Mesendoderm (in vitro differentiated cells): ENCODE measurements at regions not wholly inside any gene's neighbourhood (a gene's known extent, or its start where the extent isn't known, plus 50 kb on each side); places are given as distances from the start of the nearest gene placed in this dataset.
A peak's percentile ranks its signal among the peaks of the same experiment; 100 is the strongest.

Source experiments
- DNase-seq: peaks from one replicate; pipeline ENCODE4 v3.0.0; 2013
- H2AK5ac ChIP-seq: 2 replicates; pipeline ENCODE4 v1.6.1; 2013; ENCODE audit warnings: low read length, inconsistent platforms
- H2BK120ac ChIP-seq: 2 replicates; pipeline ENCODE4 v1.6.1; 2013; ENCODE audit warnings: low read depth, mild to moderate bottlenecking, low read length, moderate library complexity, mixed read lengths
- H2BK15ac ChIP-seq: replicated peaks from 2 replicates; pipeline ENCODE4 v1.6.1; 2013; ENCODE audit warnings: low read depth, mild to moderate bottlenecking, moderate library complexity
- H2BK5ac ChIP-seq: 2 replicates; pipeline ENCODE4 v1.6.1; 2013; ENCODE audit warnings: low read length, inconsistent platforms
- H3K18ac ChIP-seq: 2 replicates; pipeline ENCODE4 v1.6.1; 2013; ENCODE audit warnings: mild to moderate bottlenecking, low read length, mixed read lengths
- H3K23ac ChIP-seq: one replicate; pipeline ENCODE4 v1.6.1; 2013; ENCODE audit warnings: low read length
- H3K27ac ChIP-seq: 2 replicates; pipeline ENCODE4 v1.5.1; 2013; ENCODE audit warnings: low read depth, mild to moderate bottlenecking, inconsistent platforms, low read length, moderate library complexity
- H3K27me3 ChIP-seq: 2 replicates; pipeline ENCODE4 v1.6.1; 2013; ENCODE audit warnings: low read length, control low read depth, mild to moderate bottlenecking, inconsistent platforms; ENCODE audit not compliant: insufficient read depth, poor library complexity
- H3K36me3 ChIP-seq: 2 replicates; pipeline ENCODE4 v1.6.1; 2013; ENCODE audit warnings: low read length, inconsistent platforms; ENCODE audit not compliant: control insufficient read depth, insufficient read depth
- H3K4ac ChIP-seq: one replicate; pipeline ENCODE4 v1.6.1; 2013; ENCODE audit warnings: low read depth, mild to moderate bottlenecking, low read length, moderate library complexity
- H3K4me1 ChIP-seq: 2 replicates; pipeline ENCODE4 v1.6.1; 2013; ENCODE audit warnings: low read depth, low read length, inconsistent platforms; ENCODE audit not compliant: control insufficient read depth
- H3K4me2 ChIP-seq: 2 replicates; pipeline ENCODE4 v1.6.1; 2013; ENCODE audit warnings: low read length
- H3K4me3 ChIP-seq: 2 replicates; pipeline ENCODE4 v1.5.1; 2013; ENCODE audit warnings: mild to moderate bottlenecking, low read length
- H3K56ac ChIP-seq: one replicate; pipeline ENCODE4 v1.6.1; 2013; ENCODE audit warnings: low read length
- H3K79me1 ChIP-seq: 2 replicates; pipeline ENCODE4 v1.6.1; 2013; ENCODE audit warnings: low read length, inconsistent platforms
- H3K79me2 ChIP-seq: 2 replicates; pipeline ENCODE4 v1.6.1; 2013; ENCODE audit warnings: mild to moderate bottlenecking, low read length; ENCODE audit not compliant: control insufficient read depth, insufficient read depth
- H3K9ac ChIP-seq: 2 replicates; pipeline ENCODE4 v1.6.1; 2013; ENCODE audit warnings: low read length, inconsistent platforms
- H4K5ac ChIP-seq: one replicate; pipeline ENCODE4 v1.6.1; 2013; ENCODE audit warnings: low read length
- H4K8ac ChIP-seq: one replicate; pipeline ENCODE4 v1.6.1; 2013; ENCODE audit warnings: low read depth, mild to moderate bottlenecking, control low read depth, low read length, moderate library complexity
- WGBS: extraction: QIAGEN DNeasy Blood & Tissue Kit; methylation state at CpG from one replicate; pipeline ENCODE4 v1.1.7; 2013; ENCODE audit warnings: low lambda C conversion rate, missing lambda C conversion rate; ENCODE audit not compliant: insufficient coverage; ENCODE audit errors: extremely low coverage; 5-methylcytosine and 5-hydroxymethylcytosine counted together

GRCh38 chr3:102687851-102688555 is 253.2 kb downstream of the ZPLD1 start:
- no peak overlapping the region for H2BK120ac ChIP-seq
- no peak overlapping the region for H3K4me3 ChIP-seq
- H3K4me1 ChIP-seq: peaks cover 3% of the 10 kb centered on the region
- no CpG with 5 or more reads among the region's 4 CpGs for WGBS
- H2BK5ac ChIP-seq: no peak overlapping the region
- no peaks in the 10 kb centered on the region for H3K27me3 ChIP-seq
- H3K4ac ChIP-seq: no peak overlapping the region
- no peak overlapping the region for H2BK15ac ChIP-seq
- H4K8ac ChIP-seq: no peak overlapping the region
- no peak overlapping the region for H3K9ac ChIP-seq
- no peaks in the 10 kb centered on the region for H3K79me2 ChIP-seq
- H3K27ac ChIP-seq: peak overlapping the region; percentile 57
- no peaks in the 10 kb centered on the region for H3K36me3 ChIP-seq
- H2AK5ac ChIP-seq: no peak overlapping the region
- DNase-seq: peak; percentile 66
- no peak overlapping the region for H3K56ac ChIP-seq
- no peak overlapping the region for H4K5ac ChIP-seq
- no peak overlapping the region for H3K18ac ChIP-seq
- no peak overlapping the region for H3K4me2 ChIP-seq
- H3K23ac ChIP-seq: no peak overlapping the region
- no peaks in the 10 kb centered on the region for H3K79me1 ChIP-seq

- H3K79me1 ChIP-seq: no peaks in the 10 kb centered on the region
- H3K4me1 ChIP-seq: peaks cover 3% of the 10 kb centered on the region
- H3K56ac ChIP-seq: no peak overlapping the region
- H2BK15ac ChIP-seq: no peak overlapping the region
- no peak overlapping the region for H4K5ac ChIP-seq
- WGBS: no CpG with 5 or more reads among the region's 1 CpG
- H3K18ac ChIP-seq: no peak overlapping the region
- H3K27me3 ChIP-seq: no peaks in the 10 kb centered on the region
- no peak overlapping the region for H3K4ac ChIP-seq
- DNase-seq: peak; percentile 21
- no peak overlapping the region for H3K4me2 ChIP-seq
- no peaks in the 10 kb centered on the region for H3K79me2 ChIP-seq
- no peak overlapping the region for H3K4me3 ChIP-seq
- no peak overlapping the region for H3K27ac ChIP-seq
- H3K36me3 ChIP-seq: no peaks in the 10 kb centered on the region
- H3K9ac ChIP-seq: no peak overlapping the region
- no peak overlapping the region for H2AK5ac ChIP-seq
- no peak overlapping the region for H2BK5ac ChIP-seq
- H4K8ac ChIP-seq: no peak overlapping the region
- H2BK120ac ChIP-seq: no peak overlapping the region
- no peak overlapping the region for H3K23ac ChIP-seq
Observed at GRCh38 chr3:102688556-102688930, 253.7 kb downstream of the ZPLD1 start.

- no peak overlapping the region for H2BK15ac ChIP-seq
- no peak for DNase-seq
- H3K4me1 ChIP-seq: peaks cover 3% of the 10 kb centered on the region
- H3K4me2 ChIP-seq: no peak overlapping the region
- no peaks in the 10 kb centered on the region for H3K36me3 ChIP-seq
- no peaks in the 10 kb centered on the region for H3K27me3 ChIP-seq
- H3K56ac ChIP-seq: no peak overlapping the region
- H2BK120ac ChIP-seq: no peak overlapping the region
- no peak overlapping the region for H4K5ac ChIP-seq
- H3K79me2 ChIP-seq: no peaks in the 10 kb centered on the region
- no peak overlapping the region for H3K27ac ChIP-seq
- H2AK5ac ChIP-seq: no peak overlapping the region
- no CpG with 5 or more reads among the region's 2 CpGs for WGBS
- no peaks in the 10 kb centered on the region for H3K79me1 ChIP-seq
- H3K4me3 ChIP-seq: no peak overlapping the region
- H3K23ac ChIP-seq: no peak overlapping the region
- H3K18ac ChIP-seq: no peak overlapping the region
- no peak overlapping the region for H3K4ac ChIP-seq
- H2BK5ac ChIP-seq: no peak overlapping the region
- H4K8ac ChIP-seq: no peak overlapping the region
- no peak overlapping the region for H3K9ac ChIP-seq
Observed at GRCh38 chr3:102691507-102691906, 256.7 kb downstream of the ZPLD1 start.

GRCh38 chr3:102699104-102699818 is 264.4 kb downstream of the ZPLD1 start:
- H2BK15ac ChIP-seq: no peak overlapping the region
- no peak overlapping the region for H2BK5ac ChIP-seq
- H3K4me1 ChIP-seq: no peaks in the 10 kb centered on the region
- no peaks in the 10 kb centered on the region for H3K27me3 ChIP-seq
- no peak overlapping the region for H3K23ac ChIP-seq
- H3K56ac ChIP-seq: no peak overlapping the region
- H4K5ac ChIP-seq: no peak overlapping the region
- H3K18ac ChIP-seq: no peak overlapping the region
- H3K79me1 ChIP-seq: no peaks in the 10 kb centered on the region
- H3K4me3 ChIP-seq: no peak overlapping the region
- WGBS: no CpG with 5 or more reads among the region's 5 CpGs
- DNase-seq: no peak
- no peak overlapping the region for H2AK5ac ChIP-seq
- H3K27ac ChIP-seq: no peak overlapping the region
- no peak overlapping the region for H2BK120ac ChIP-seq
- H3K4ac ChIP-seq: no peak overlapping the region
- H3K4me2 ChIP-seq: no peak overlapping the region
- H4K8ac ChIP-seq: no peak overlapping the region
- H3K79me2 ChIP-seq: no peaks in the 10 kb centered on the region
- H3K9ac ChIP-seq: no peak overlapping the region
- H3K36me3 ChIP-seq: no peaks in the 10 kb centered on the region

- H3K9ac ChIP-seq: no peak overlapping the region
- DNase-seq: no peak
- no peak overlapping the region for H4K8ac ChIP-seq
- no peak overlapping the region for H3K56ac ChIP-seq
- no peak overlapping the region for H2BK5ac ChIP-seq
- no peak overlapping the region for H2BK15ac ChIP-seq
- H3K79me2 ChIP-seq: no peaks in the 10 kb centered on the region
- H3K27ac ChIP-seq: no peak overlapping the region
- H3K27me3 ChIP-seq: no peaks in the 10 kb centered on the region
- H3K4me3 ChIP-seq: no peak overlapping the region
- WGBS: no CpG with 5 or more reads among the region's 1 CpG
- H3K4ac ChIP-seq: no peak overlapping the region
- no peak overlapping the region for H3K18ac ChIP-seq
- no peak overlapping the region for H2BK120ac ChIP-seq
- H3K23ac ChIP-seq: no peak overlapping the region
- H3K36me3 ChIP-seq: no peaks in the 10 kb centered on the region
- H4K5ac ChIP-seq: no peak overlapping the region
- H2AK5ac ChIP-seq: no peak overlapping the region
- no peaks in the 10 kb centered on the region for H3K4me1 ChIP-seq
- no peaks in the 10 kb centered on the region for H3K79me1 ChIP-seq
- H3K4me2 ChIP-seq: no peak overlapping the region
Observed at GRCh38 chr3:102699819-102700140, 265.0 kb downstream of the ZPLD1 start.

- H4K5ac ChIP-seq: no peak overlapping the region
- H2BK5ac ChIP-seq: no peak overlapping the region
- no peak overlapping the region for H3K9ac ChIP-seq
- no peak overlapping the region for H3K23ac ChIP-seq
- H2BK120ac ChIP-seq: no peak overlapping the region
- no peak overlapping the region for H3K4me3 ChIP-seq
- H3K4me2 ChIP-seq: no peak overlapping the region
- no peak overlapping the region for H3K18ac ChIP-seq
- WGBS: no CpG with 5 or more reads among the region's 5 CpGs
- no peaks in the 10 kb centered on the region for H3K36me3 ChIP-seq
- H3K4me1 ChIP-seq: no peaks in the 10 kb centered on the region
- no peak overlapping the region for H3K27ac ChIP-seq
- H3K56ac ChIP-seq: no peak overlapping the region
- DNase-seq: no peak
- no peak overlapping the region for H2BK15ac ChIP-seq
- no peaks in the 10 kb centered on the region for H3K79me2 ChIP-seq
- no peak overlapping the region for H3K4ac ChIP-seq
- no peak overlapping the region for H4K8ac ChIP-seq
- H2AK5ac ChIP-seq: no peak overlapping the region
- H3K79me1 ChIP-seq: no peaks in the 10 kb centered on the region
- no peaks in the 10 kb centered on the region for H3K27me3 ChIP-seq
Observed at GRCh38 chr3:102712896-102713295, 278.1 kb downstream of the ZPLD1 start.
